PC-9 (cell line): ENCODE measurements at regions not wholly inside any gene's neighbourhood (a gene's known extent, or its start where the extent isn't known, plus 50 kb on each side); places are given as distances from the start of the nearest gene placed in this dataset.

Experiments used
- EZH2 ChIP-seq: fragments of 200-600 bp; sonication (generic); IDR thresholded peaks from 2 replicates; pipeline ENCODE4 v1.8.0; 2017; ENCODE audit warnings: antibody characterized with exemption, low read depth
- TF ChIP-seq, protein P1 (sequence below): fragments of 200-600 bp; sonication (generic); conservative IDR thresholded peaks from 2 replicates; pipeline ENCODE4 v1.6.1; 2017; ENCODE audit warnings: mixed run types, antibody characterized with exemption, mild to moderate bottlenecking, moderate library complexity

DNA sequence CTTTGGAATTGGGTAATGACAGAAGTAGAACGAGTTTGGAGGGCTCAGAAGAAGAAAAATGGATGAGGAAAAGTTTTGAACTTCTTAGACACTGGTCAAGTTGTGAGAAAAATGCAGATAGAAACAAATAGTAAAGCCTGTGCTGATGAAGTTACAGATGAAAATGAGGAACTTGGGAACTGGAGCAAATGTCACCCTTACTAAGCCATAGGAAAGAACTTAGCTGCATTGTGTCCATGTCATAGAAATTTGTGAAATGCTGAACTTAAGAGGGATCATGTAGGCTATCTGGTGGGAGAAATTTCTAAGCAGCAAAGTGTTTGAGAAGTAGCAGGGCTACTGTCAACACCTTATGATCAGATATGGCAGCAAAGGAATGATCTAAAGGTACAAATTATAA is 289.2 kb upstream of the PCDH9 start:
- TF ChIP-seq, protein P1, sequence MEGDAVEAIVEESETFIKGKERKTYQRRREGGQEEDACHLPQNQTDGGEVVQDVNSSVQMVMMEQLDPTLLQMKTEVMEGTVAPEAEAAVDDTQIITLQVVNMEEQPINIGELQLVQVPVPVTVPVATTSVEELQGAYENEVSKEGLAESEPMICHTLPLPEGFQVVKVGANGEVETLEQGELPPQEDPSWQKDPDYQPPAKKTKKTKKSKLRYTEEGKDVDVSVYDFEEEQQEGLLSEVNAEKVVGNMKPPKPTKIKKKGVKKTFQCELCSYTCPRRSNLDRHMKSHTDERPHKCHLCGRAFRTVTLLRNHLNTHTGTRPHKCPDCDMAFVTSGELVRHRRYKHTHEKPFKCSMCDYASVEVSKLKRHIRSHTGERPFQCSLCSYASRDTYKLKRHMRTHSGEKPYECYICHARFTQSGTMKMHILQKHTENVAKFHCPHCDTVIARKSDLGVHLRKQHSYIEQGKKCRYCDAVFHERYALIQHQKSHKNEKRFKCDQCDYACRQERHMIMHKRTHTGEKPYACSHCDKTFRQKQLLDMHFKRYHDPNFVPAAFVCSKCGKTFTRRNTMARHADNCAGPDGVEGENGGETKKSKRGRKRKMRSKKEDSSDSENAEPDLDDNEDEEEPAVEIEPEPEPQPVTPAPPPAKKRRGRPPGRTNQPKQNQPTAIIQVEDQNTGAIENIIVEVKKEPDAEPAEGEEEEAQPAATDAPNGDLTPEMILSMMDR, result no peak
- TF ChIP-seq EZH2, result no peak
